ENCODE measurements at regions not wholly inside any gene's neighbourhood (a gene's known extent, or its start where the extent isn't known, plus 50 kb on each side); places are given as distances from the start of the nearest gene placed in this dataset.

GRCh38 chr10:131694781-131695495 lies 205.9 kb upstream of the PPP2R2D start:
- DNase-seq: no peak

- DNase-seq: no peak
Observed at GRCh38 chr10:131695496-131696165, 205.2 kb upstream of the PPP2R2D start.

GRCh38 chr10:131697476-131698128 lies 203.2 kb upstream of the PPP2R2D start:
- no peak for DNase-seq

GRCh38 chr10:131698232-131698631 lies 202.6 kb upstream of the PPP2R2D start:
- no peak for DNase-seq

GRCh38 chr10:131698986-131699385 lies 201.8 kb upstream of the PPP2R2D start:
- no peak for DNase-seq

GRCh38 chr10:131700032-131700431 lies 200.8 kb upstream of the PPP2R2D start:
- DNase-seq: no peak

GRCh38 chr10:131700506-131700905 lies 200.3 kb upstream of the PPP2R2D start:
- DNase-seq: no peak

- no peak for DNase-seq
Observed at GRCh38 chr10:131701131-131701947, 199.5 kb upstream of the PPP2R2D start.

- no peak for DNase-seq
Observed at GRCh38 chr10:131702531-131703356, 198.1 kb upstream of the PPP2R2D start.

- DNase-seq: no peak
Observed at GRCh38 chr10:131703541-131703940, 197.3 kb upstream of the PPP2R2D start.

- DNase-seq: no peak
Observed at GRCh38 chr10:131703941-131704340, 196.9 kb upstream of the PPP2R2D start.

GRCh38 chr10:131706476-131706875 lies 194.3 kb upstream of the PPP2R2D start:
- DNase-seq: no peak

- DNase-seq: no peak
Observed at GRCh38 chr10:131706952-131707351, 193.9 kb upstream of the PPP2R2D start.

GRCh38 chr10:131708225-131708880 lies 192.5 kb upstream of the PPP2R2D start:
- no peak for DNase-seq

- DNase-seq: no peak
Observed at GRCh38 chr10:131710142-131710861, 190.5 kb upstream of the PPP2R2D start.

GRCh38 chr10:131722121-131722520 lies 178.7 kb upstream of the PPP2R2D start:
- DNase-seq: no peak

- DNase-seq: no peak
Observed at GRCh38 chr10:131722525-131723264, 178.1 kb upstream of the PPP2R2D start.

- DNase-seq: no peak
Observed at GRCh38 chr10:131723297-131724168, 177.3 kb upstream of the PPP2R2D start.

- no peak for DNase-seq
Observed at GRCh38 chr10:131724169-131724545, 176.7 kb upstream of the PPP2R2D start.
